Osteoblast (primary cell): ENCODE measurements at regions not wholly inside any gene's neighbourhood (a gene's known extent, or its start where the extent isn't known, plus 50 kb on each side); places are given as distances from the start of the nearest gene placed in this dataset.

Experiments used
- DNase-seq: peaks from one replicate; pipeline ENCODE4 v3.0.0; 2011; ENCODE audit warnings: low spot score, mixed read lengths; ENCODE audit not compliant: insufficient read length; ENCODE audit errors: missing footprints
- H2AFZ ChIP-seq: 2 replicates; pipeline ENCODE4 v1.6.0; 2011; ENCODE audit warnings: mild to moderate bottlenecking, low read length
- H3K27ac ChIP-seq: 2 replicates; pipeline ENCODE4 v1.5.1; 2011; ENCODE audit warnings: mild to moderate bottlenecking, low read depth, low read length, moderate library complexity
- H3K27me3 ChIP-seq: 2 replicates; pipeline ENCODE4 v1.6.0; 2012; ENCODE audit warnings: mild to moderate bottlenecking, control low read depth, inconsistent platforms, low read length, moderate library complexity; ENCODE audit not compliant: insufficient read depth
- H3K36me3 ChIP-seq: 2 replicates; pipeline ENCODE4 v1.5.1; 2011; ENCODE audit warnings: mild to moderate bottlenecking, low read length, control low read depth, moderate library complexity; ENCODE audit not compliant: insufficient read depth
- H3K4me1 ChIP-seq: 2 replicates; pipeline ENCODE4 v1.5.1; 2011; ENCODE audit warnings: mild to moderate bottlenecking, low read length, control low read depth, moderate library complexity; ENCODE audit not compliant: insufficient read depth
- H3K4me2 ChIP-seq: 2 replicates; pipeline ENCODE4 v1.6.0; 2011; ENCODE audit warnings: mild to moderate bottlenecking, low read length; ENCODE audit not compliant: insufficient read depth
- H3K4me3 ChIP-seq: fragments of 200-600 bp; sonication (generic); 3 replicates; pipeline ENCODE4 v1.5.1; 2012; ENCODE audit warnings: mild to moderate bottlenecking, low read length, inconsistent platforms; ENCODE audit not compliant: insufficient read depth
- H3K79me2 ChIP-seq: 2 replicates; pipeline ENCODE4 v1.6.0; 2012; ENCODE audit warnings: mild to moderate bottlenecking, low read length, control low read depth, inconsistent platforms; ENCODE audit not compliant: insufficient read depth
- H3K9me3 ChIP-seq: 2 replicates; pipeline ENCODE4 v1.5.1; 2011; ENCODE audit warnings: low read depth, low read length, control low read depth
- H4K20me1 ChIP-seq: 2 replicates; pipeline ENCODE4 v1.6.0; 2012; ENCODE audit warnings: mild to moderate bottlenecking, low read length, control low read depth; ENCODE audit not compliant: insufficient read depth
- TF ChIP-seq, protein P1 (sequence below): IDR thresholded peaks from 2 replicates; pipeline ENCODE4 v1.5.1; 2011; ENCODE audit warnings: mild to moderate bottlenecking, low read depth, low read length, moderate library complexity; ENCODE audit errors: extremely low read depth

DNA sequence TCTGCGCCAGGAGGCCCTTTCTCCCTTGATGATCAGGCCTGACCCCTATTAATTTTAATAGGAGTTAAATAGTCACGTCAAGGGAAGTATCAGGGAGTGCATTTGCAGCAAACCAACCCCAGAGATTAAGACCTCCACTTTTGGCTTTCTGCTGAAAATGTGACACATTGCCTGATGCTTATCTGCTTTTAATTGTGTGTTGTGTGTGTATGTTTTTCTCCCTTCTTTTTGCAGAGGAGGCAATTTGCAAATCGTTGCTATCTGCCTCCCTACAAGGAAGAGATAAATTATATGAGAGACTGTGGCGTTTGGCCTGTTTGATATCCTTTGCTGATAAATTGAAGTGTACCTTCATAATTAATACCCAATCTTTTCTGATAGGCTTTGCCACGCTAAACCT lies 822.9 kb downstream of the VRK1 start:
- Histone ChIP-seq H3K9me3 (no peaks in the 10 kb centered on the region), H3K4me2 (no peak overlapping the region), H3K27me3 (no peaks in the 10 kb centered on the region), H2AFZ (no peak overlapping the region), H3K27ac (no peak overlapping the region), H3K4me1 (no peaks in the 10 kb centered on the region), H3K4me3 (no peak overlapping the region), H4K20me1 (no peaks in the 10 kb centered on the region), H3K79me2 (no peaks in the 10 kb centered on the region), H3K36me3 (no peaks in the 10 kb centered on the region)
- DNase-seq: no peak
- TF ChIP-seq, protein P1, sequence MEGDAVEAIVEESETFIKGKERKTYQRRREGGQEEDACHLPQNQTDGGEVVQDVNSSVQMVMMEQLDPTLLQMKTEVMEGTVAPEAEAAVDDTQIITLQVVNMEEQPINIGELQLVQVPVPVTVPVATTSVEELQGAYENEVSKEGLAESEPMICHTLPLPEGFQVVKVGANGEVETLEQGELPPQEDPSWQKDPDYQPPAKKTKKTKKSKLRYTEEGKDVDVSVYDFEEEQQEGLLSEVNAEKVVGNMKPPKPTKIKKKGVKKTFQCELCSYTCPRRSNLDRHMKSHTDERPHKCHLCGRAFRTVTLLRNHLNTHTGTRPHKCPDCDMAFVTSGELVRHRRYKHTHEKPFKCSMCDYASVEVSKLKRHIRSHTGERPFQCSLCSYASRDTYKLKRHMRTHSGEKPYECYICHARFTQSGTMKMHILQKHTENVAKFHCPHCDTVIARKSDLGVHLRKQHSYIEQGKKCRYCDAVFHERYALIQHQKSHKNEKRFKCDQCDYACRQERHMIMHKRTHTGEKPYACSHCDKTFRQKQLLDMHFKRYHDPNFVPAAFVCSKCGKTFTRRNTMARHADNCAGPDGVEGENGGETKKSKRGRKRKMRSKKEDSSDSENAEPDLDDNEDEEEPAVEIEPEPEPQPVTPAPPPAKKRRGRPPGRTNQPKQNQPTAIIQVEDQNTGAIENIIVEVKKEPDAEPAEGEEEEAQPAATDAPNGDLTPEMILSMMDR: no peak

DNA sequence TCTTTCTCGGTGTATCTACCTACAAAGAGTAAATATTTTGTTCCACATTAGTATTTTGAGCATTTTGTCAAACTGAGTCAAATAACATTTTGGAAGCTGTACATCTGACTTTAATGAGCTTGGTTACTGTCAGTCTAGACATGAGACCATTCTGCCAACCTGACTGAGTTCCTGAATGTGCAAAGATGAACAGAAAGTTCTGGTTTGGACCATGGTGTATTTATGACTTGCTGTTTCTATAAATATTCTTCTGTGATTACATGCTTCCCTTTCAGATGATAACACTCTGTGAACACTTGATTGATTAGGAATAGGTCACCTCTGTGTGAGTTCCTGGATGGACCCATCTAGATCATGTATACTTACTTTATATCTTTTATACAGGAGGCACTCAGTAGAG lies 827.8 kb downstream of the VRK1 start:
- no peak overlapping the region for H3K4me2 ChIP-seq
- DNase-seq: no peak
- H3K4me3 ChIP-seq: no peak overlapping the region
- TF ChIP-seq, protein P1: no peak
- no peaks in the 10 kb centered on the region for H3K4me1 ChIP-seq
- no peaks in the 10 kb centered on the region for H3K79me2 ChIP-seq
- H3K27me3 ChIP-seq: no peaks in the 10 kb centered on the region
- H3K9me3 ChIP-seq: no peaks in the 10 kb centered on the region
- H3K27ac ChIP-seq: no peak overlapping the region
- H2AFZ ChIP-seq: no peak overlapping the region
- H3K36me3 ChIP-seq: no peaks in the 10 kb centered on the region
- H4K20me1 ChIP-seq: no peaks in the 10 kb centered on the region

DNA sequence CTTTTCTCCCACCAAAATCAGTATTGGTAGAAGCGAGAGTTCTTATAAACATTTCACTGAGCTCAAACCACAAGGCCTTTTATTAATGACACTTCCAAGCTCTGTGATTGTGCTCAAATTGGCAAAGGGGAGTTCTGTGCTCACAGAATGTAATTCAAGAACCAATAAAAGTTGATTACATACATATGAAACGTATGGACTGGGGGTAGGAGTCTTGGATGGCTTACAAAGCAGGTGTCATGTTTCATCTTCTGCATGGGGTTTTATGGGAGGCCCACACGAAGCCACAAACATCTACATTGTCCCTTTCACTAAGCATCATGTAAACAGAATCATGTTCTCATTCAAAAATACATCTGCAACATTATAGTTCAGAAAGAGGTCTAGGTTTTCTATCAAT lies 828.3 kb downstream of the VRK1 start:
- no peak for DNase-seq
- no peaks in the 10 kb centered on the region for H3K36me3 ChIP-seq
- H4K20me1 ChIP-seq: no peaks in the 10 kb centered on the region
- H3K27ac ChIP-seq: no peak overlapping the region
- no peak overlapping the region for H3K4me3 ChIP-seq
- H3K79me2 ChIP-seq: no peaks in the 10 kb centered on the region
- no peaks in the 10 kb centered on the region for H3K4me1 ChIP-seq
- no peaks in the 10 kb centered on the region for H3K27me3 ChIP-seq
- H2AFZ ChIP-seq: no peak overlapping the region
- H3K4me2 ChIP-seq: no peak overlapping the region
- TF ChIP-seq, protein P1: no peak
- no peaks in the 10 kb centered on the region for H3K9me3 ChIP-seq

DNA sequence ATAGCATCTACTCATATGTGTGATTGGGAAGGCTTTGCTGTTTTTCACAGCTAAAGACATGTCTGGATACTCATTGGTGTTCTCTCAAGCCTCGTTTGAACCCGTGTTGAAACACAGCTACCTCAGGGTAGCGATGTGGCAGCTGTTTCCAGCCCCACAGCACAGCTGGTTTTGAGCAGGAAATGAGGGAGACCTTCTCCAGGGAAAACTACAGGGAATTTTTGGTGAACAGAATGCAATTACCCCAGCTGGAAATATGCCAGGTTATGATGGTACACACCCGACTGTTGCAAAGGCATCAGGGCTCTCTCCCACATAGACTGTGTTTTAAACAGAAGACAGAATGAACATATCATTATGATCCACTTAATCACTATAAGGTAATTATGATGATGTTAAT lies 828.9 kb downstream of the VRK1 start:
- H3K9me3 ChIP-seq: no peaks in the 10 kb centered on the region
- H3K4me2 ChIP-seq: no peak overlapping the region
- H3K27ac ChIP-seq: no peak overlapping the region
- no peak overlapping the region for H3K4me3 ChIP-seq
- H3K27me3 ChIP-seq: no peaks in the 10 kb centered on the region
- no peak overlapping the region for H2AFZ ChIP-seq
- no peaks in the 10 kb centered on the region for H3K36me3 ChIP-seq
- TF ChIP-seq, protein P1: no peak
- H4K20me1 ChIP-seq: no peaks in the 10 kb centered on the region
- DNase-seq: no peak
- no peaks in the 10 kb centered on the region for H3K4me1 ChIP-seq
- H3K79me2 ChIP-seq: no peaks in the 10 kb centered on the region
